ENCODE measurements at regions not wholly inside any gene's neighbourhood (a gene's known extent, or its start where the extent isn't known, plus 50 kb on each side); places are given as distances from the start of the nearest gene placed in this dataset.
"Not testable (repeated sequence)": the region's sequence is repeated elsewhere in the genome, so short reads cannot be mapped to it uniquely, and the experiment has no call there.

- TF ChIP-seq CTCF (IDR thresholded peaks at IDR 0.05; ENCODE audit: borderline replicate concordance, extremely low read depth, low read length, poor library complexity, severe bottlenecking); EZH2 (IDR thresholded peaks at IDR 0.05; ENCODE audit: borderline replicate concordance, low read depth, low read length, severe bottlenecking): not testable (repeated sequence)
These were observed 252.1 kb upstream of the TYRP1 start for GRCh38 chr9:12441080-12441479.
